Activated CD4-positive, alpha-beta memory T cell treated with anti-CD3 and anti-CD28 coated beads for 36 hours (primary cell): ENCODE measurements at regions not wholly inside any gene's neighbourhood (a gene's known extent, or its start where the extent isn't known, plus 50 kb on each side); places are given as distances from the start of the nearest gene placed in this dataset.

ENCODE experiments used
- CTCF ChIA-PET: fragments of 350-600 bp; sonication (Branson Sonifier 250); formaldehyde crosslinking; loops from one replicate; lab custom pipeline; 2021; ENCODE audit warnings: antibody characterized with exemption, inconsistent platforms; lab: Charles Lee
- POLR2A ChIA-PET: fragments of 350-600 bp; sonication (Branson Sonifier 250); formaldehyde crosslinking; loops from one replicate; lab custom pipeline; 2021; ENCODE audit warnings: antibody characterized with exemption; lab: Charles Lee
- DNase-seq: peaks from one replicate; pipeline ENCODE4 v3.0.0-alpha.2; 2020
- H3K27ac Mint-ChIP-seq: one replicate; pipeline ENCODE4 v1.8.0; 2021; ENCODE audit warnings: mixed read lengths
- H3K27me3 Mint-ChIP-seq: one replicate; pipeline ENCODE4 v1.8.0; 2021; ENCODE audit warnings: mixed read lengths
- H3K36me3 Mint-ChIP-seq: one replicate; pipeline ENCODE4 v1.8.0; 2021; ENCODE audit warnings: mixed read lengths
- H3K4me1 Mint-ChIP-seq: one replicate; pipeline ENCODE4 v1.8.0; 2021; ENCODE audit warnings: low read depth, mixed read lengths
- H3K4me3 Mint-ChIP-seq: one replicate; pipeline ENCODE4 v1.8.0; 2021; ENCODE audit warnings: mild to moderate bottlenecking, mixed read lengths
- H3K9me3 Mint-ChIP-seq: one replicate; pipeline ENCODE4 v1.8.0; 2021; ENCODE audit warnings: mixed read lengths
- intact Hi-C: fragments of 100-400 bp; cut with micrococcal nuclease; formaldehyde crosslinking; loops from one replicate; pipeline ENCODE4 v1.15.1; 2023

DNA sequence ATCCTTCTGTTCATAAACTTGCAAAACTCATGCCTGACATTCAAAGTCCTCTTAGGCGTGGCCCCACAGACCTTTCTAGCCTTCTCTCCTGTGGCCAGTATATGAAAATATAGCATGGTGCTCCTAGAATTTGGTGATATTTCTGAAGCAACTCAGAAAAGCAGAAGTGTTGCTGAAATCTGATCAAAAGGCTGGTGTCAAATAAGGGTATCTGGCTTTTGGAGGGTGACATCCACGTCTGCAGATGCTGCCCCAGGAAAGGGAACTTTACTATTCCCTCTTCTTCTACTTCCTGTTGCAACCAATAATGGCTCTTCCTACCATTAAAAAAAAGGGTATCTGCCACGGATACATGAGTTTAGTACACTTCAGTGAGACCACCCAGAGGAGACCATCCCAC lies 83.9 kb upstream of the RPS6KA3 start:
- intact Hi-C loops, result loop anchor here (5.0 kb wide), 1 partner anchor 33 kb away; no protein-coding TSS in a partner anchor
- no peak overlapping the region for H3K4me3 Mint-ChIP-seq
- CTCF ChIA-PET, result no interaction called here

DNA sequence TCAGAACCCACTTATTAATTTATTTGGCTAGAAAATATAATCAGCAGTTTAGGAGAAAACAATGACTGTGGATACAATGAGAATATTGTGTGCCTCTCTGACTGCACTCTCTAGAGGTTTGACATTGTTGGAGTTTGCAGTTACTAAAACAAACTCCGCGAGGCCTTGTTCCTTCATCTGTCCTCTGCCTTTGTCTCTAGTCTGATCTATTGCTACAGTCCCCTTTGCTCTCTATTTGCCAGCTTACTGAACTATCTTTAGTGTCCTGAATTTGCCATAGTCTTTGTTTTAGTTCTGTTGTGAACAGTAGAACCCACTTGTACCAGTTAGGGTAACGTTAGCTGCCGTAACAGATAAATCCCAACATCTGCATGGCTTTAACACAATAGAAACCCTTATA lies 81.4 kb upstream of the RPS6KA3 start:
- ChIA-PET CTCF (no interaction called here), POLR2A (no interaction called here)
- peaks cover 2% of the 10 kb centered on the region for H3K9me3 Mint-ChIP-seq
- no peak for DNase-seq
- H3K27me3 Mint-ChIP-seq, result peaks cover 5% of the 10 kb centered on the region
- peaks cover 1% of the 10 kb centered on the region for H3K36me3 Mint-ChIP-seq
- intact Hi-C loops, result no loop called here
- H3K4me3 Mint-ChIP-seq, result no peak overlapping the region
- H3K4me1 Mint-ChIP-seq, result peaks cover 6% of the 10 kb centered on the region
- H3K27ac Mint-ChIP-seq, result no peak overlapping the region

More for the DNA sequence above, 83.9 kb upstream of the RPS6KA3 start:
- H3K27ac Mint-ChIP-seq, result no peak overlapping the region
- DNase-seq, result no peak
- H3K36me3 Mint-ChIP-seq, result no peaks in the 10 kb centered on the region
- no peaks in the 10 kb centered on the region for H3K9me3 Mint-ChIP-seq
- POLR2A ChIA-PET, result no interaction called here
- peaks cover 5% of the 10 kb centered on the region for H3K27me3 Mint-ChIP-seq
- peaks cover 24% of the 10 kb centered on the region for H3K4me1 Mint-ChIP-seq

DNA sequence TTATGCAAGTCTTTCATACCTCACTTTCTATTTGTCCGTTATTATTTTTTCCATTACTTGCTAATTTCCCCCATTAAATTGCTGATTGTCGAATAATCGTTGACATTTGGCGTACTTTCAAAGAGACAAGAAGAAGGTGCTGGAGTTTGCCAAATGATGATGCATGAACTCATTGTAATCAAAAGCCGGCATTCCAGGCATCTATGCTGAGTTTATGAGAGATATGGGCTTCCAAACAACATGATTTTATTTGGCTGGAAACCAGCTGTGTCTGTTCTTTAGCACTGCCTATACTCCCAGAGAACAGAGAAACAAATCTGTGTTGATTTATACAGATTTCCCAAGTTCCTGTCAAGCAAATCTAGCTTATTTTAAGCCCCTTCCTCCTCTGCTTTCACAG lies 80.8 kb upstream of the RPS6KA3 start:
- intact Hi-C loops, result no loop called here
- no peak for DNase-seq
- Mint-ChIP-seq H3K9me3 (peaks cover 2% of the 10 kb centered on the region), H3K4me3 (no peak overlapping the region), H3K36me3 (peaks cover 1% of the 10 kb centered on the region), H3K4me1 (peaks cover 1% of the 10 kb centered on the region), H3K27me3 (peaks cover 5% of the 10 kb centered on the region), H3K27ac (no peak overlapping the region)
- ChIA-PET POLR2A (no interaction called here), CTCF (no interaction called here)

DNA sequence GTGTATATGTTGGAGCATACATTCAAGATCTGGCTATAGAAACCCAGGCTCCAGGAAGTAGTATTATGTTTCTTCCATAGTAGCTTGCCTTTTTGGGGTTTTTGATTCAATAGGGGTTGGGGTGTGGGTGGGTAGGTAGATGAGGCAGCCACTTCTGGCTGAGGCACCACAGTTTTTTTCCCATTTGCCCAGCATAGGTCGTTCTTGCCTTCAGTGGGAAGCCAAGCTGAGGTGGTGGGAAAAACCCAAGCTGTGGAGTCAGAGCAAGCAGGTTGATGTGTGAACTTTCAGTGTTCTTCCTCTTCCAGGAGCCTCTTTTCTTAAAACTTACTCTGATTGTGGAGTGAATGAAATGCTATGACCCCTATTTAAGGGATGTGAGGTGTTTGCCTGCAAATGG lies 67.0 kb upstream of the RPS6KA3 start:
- Mint-ChIP-seq H3K36me3 (no peaks in the 10 kb centered on the region), H3K4me1 (peaks cover 9% of the 10 kb centered on the region), H3K27ac (no peak overlapping the region), H3K4me3 (no peak overlapping the region), H3K27me3 (no peaks in the 10 kb centered on the region), H3K9me3 (no peaks in the 10 kb centered on the region)
- DNase-seq, result peak; percentile 49
- POLR2A ChIA-PET, result no interaction called here
- CTCF ChIA-PET, result no interaction called here
- intact Hi-C loops, result no loop called here

DNA sequence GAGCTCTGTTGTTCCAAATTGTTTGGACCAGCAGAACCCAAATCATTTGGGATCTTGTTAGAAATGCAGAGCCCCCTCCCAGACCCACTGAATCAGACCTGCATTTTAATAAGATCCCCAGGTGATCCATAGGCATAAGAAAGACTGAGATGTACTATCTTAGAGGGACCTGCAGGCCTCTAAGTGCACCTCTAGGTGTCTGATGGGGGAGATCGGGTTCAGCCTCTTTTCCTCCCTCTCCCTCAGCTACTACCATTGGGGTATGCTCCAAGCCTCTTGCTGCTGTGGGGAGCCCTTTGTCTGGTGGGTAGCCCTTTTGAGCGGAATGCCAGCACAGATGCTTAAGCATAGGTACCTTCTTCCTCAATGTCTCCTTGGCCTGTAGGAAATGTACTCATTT lies 63.8 kb upstream of the RPS6KA3 start:
- DNase-seq, result no peak
- no peaks in the 10 kb centered on the region for H3K27me3 Mint-ChIP-seq
- POLR2A ChIA-PET, result no interaction called here
- no peaks in the 10 kb centered on the region for H3K36me3 Mint-ChIP-seq
- no peak overlapping the region for H3K4me3 Mint-ChIP-seq
- CTCF ChIA-PET, result no interaction called here
- H3K4me1 Mint-ChIP-seq, result peaks cover 9% of the 10 kb centered on the region
- intact Hi-C loops, result no loop called here
- H3K27ac Mint-ChIP-seq, result no peak overlapping the region
- no peaks in the 10 kb centered on the region for H3K9me3 Mint-ChIP-seq

DNA sequence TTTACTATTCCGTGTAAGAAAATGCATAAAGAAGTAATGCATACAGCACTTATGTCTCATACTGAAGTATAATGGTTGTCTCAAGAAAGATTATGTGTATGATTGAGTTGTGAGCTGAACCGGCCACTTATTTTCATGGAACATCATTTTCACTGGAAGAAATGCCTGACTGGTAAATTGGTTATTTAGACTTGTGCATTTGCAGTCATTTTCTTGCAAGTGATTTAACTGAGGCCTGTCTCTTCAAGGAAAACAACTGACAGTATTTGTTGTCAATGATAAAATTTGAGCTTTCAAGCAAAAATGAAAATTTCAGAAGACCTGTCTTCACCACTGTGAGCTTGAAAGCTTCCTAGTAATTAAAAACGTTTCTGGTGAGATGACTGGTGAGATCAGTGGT lies 62.7 kb upstream of the RPS6KA3 start:
- Mint-ChIP-seq H3K36me3 (no peaks in the 10 kb centered on the region), H3K9me3 (no peaks in the 10 kb centered on the region), H3K27me3 (no peaks in the 10 kb centered on the region), H3K27ac (no peak overlapping the region), H3K4me3 (no peak overlapping the region), H3K4me1 (peaks cover 6% of the 10 kb centered on the region)
- intact Hi-C loops, result no loop called here
- ChIA-PET POLR2A (no interaction called here), CTCF (no interaction called here)
- no peak for DNase-seq

DNA sequence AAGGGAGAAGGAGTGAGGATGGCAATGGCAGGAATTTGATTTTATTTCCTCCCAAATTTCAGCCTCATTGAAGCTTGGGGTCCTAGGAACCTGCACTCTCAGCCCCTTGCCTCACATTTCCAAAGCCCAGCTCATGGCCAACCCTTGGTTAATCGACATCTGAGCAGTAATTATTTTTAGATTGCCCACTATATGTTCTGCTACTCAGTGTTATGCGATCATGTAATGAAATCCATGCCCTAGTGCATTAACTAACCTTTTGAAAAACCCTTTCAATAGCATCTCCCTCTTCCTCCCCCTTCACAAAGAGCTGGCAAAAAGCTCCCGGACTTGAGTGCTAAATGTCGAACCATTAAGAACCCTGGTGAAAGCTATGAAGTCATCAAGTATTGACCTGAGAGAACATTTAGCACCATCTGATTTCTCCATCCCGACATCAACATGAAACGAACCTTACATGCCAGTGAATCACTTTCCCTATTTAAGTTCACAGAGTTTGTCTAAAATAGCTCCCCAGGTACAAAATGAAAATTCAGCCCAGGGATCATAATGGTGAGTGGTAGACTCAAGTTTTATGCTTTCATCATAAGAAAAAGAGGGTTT lies 59.2 kb upstream of the RPS6KA3 start:
- Mint-ChIP-seq H3K9me3 (no peaks in the 10 kb centered on the region), H3K4me1 (peaks cover 13% of the 10 kb centered on the region), H3K27me3 (no peaks in the 10 kb centered on the region), H3K4me3 (no peak overlapping the region), H3K27ac (no peak overlapping the region), H3K36me3 (no peaks in the 10 kb centered on the region)
- ChIA-PET POLR2A (no interaction called here), CTCF (no interaction called here)
- intact Hi-C loops, result no loop called here
- no peak for DNase-seq

DNA sequence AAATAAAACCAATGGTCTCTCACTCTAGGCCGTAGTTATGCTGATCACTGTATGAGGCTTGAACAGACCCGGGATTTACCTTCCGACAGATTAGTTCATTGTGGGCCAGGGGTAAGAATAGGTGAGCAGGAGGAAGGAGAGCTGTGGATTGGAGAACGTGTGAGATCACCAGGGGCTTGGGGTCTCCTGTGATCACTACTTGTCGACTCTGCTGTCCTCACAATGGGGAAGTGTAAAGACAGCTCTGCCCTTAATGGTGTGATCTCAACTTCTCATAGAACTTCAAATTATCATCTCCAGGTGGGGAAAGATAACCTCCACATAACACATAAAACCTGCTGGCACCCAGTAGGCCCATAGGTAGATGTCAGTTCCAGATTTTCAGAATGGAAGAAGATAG lies 56.2 kb upstream of the RPS6KA3 start:
- CTCF ChIA-PET, result no interaction called here
- no peaks in the 10 kb centered on the region for H3K27me3 Mint-ChIP-seq
- H3K4me3 Mint-ChIP-seq, result no peak overlapping the region
- peaks cover 20% of the 10 kb centered on the region for H3K4me1 Mint-ChIP-seq
- no peaks in the 10 kb centered on the region for H3K36me3 Mint-ChIP-seq
- intact Hi-C loops, result no loop called here
- POLR2A ChIA-PET, result no interaction called here
- no peak overlapping the region for H3K27ac Mint-ChIP-seq
- no peak for DNase-seq
- H3K9me3 Mint-ChIP-seq, result no peaks in the 10 kb centered on the region

DNA sequence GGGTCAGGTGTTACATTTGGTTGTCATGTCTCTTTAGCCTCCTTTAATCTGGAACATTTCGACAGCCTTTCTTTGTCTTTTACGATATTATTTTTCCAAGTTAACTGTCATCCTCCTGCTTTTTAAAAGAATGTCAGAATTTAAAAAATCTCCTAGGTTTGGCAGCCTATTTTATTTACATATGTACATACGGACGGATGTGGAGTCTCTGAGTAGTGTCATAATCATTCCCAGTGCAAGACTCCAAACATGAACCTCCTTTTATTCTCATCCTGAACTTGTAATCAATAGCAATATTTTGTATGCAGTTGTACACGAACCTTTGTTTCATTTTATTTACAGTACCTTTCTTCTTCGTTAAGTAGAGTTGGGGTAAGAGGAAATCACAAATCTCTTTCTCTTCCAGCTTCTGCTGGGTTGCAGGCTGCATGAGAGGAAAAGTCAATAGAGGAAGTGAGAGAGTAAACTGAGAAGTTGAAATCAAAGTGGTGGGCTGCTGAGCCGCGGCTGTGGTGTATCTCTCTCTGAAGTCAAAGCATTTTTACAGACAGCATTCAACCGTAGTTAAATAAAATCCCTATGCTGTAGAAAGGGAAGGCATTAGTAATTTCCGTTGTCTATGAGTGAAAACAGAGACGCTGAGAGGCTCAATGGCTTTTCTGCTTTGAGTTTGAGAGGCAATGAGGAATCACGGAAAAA lies 53.9 kb upstream of the RPS6KA3 start:
- H3K4me3 Mint-ChIP-seq, result peak overlapping the region; percentile 4
- peak; percentile 15 for DNase-seq
- POLR2A ChIA-PET, result no interaction called here

DNA sequence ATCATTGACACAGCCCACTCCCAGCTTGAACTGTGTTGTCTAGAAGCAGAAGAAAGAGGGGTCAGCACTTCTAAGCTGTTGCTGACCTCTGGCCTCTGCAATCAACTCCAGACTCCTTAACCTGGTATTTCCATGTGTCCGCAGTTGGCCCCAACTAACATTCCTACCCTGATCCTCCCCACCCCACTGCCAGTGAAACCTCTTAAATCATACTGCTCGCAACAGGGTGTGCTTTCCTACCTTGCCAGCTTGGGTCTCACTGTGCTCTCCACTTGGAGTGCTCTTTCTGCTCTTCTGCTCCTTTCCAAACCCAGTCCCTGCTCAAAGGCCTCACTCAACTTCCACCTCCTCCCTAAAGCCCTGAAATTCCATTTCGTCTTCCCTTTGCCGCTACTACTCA lies 52.3 kb upstream of the RPS6KA3 start:
- ChIA-PET POLR2A (no interaction called here), CTCF (no interaction called here)
- intact Hi-C loops, result loop anchor here (5.0 kb wide), 1 partner anchor 33 kb away; no protein-coding TSS in a partner anchor

More for the DNA sequence above, 53.9 kb upstream of the RPS6KA3 start:
- Mint-ChIP-seq H3K27ac (no peak overlapping the region), H3K9me3 (no peaks in the 10 kb centered on the region), H3K27me3 (no peaks in the 10 kb centered on the region), H3K4me1 (peaks cover 23% of the 10 kb centered on the region), H3K36me3 (no peaks in the 10 kb centered on the region)
- intact Hi-C loops, result no loop called here
- CTCF ChIA-PET, result no interaction called here

GRCh38 chrX:20317873-20318272 lies 51.2 kb upstream of the RPS6KA3 start:
- Mint-ChIP-seq H3K9me3 (no peaks in the 10 kb centered on the region), H3K4me3 (no peak overlapping the region), H3K36me3 (no peaks in the 10 kb centered on the region), H3K27ac (no peak overlapping the region), H3K4me1 (peaks cover 27% of the 10 kb centered on the region), H3K27me3 (no peaks in the 10 kb centered on the region)
- intact Hi-C loops, result loop anchor here (5.0 kb wide), 1 partner anchor 34 kb away; no protein-coding TSS in a partner anchor
- POLR2A ChIA-PET, result no interaction called here
- CTCF ChIA-PET, result no interaction called here
- no peak for DNase-seq

More for the DNA sequence above, 52.3 kb upstream of the RPS6KA3 start:
- Mint-ChIP-seq H3K4me1 (peaks cover 27% of the 10 kb centered on the region), H3K4me3 (no peak overlapping the region), H3K27me3 (no peaks in the 10 kb centered on the region), H3K9me3 (no peaks in the 10 kb centered on the region), H3K27ac (no peak overlapping the region), H3K36me3 (no peaks in the 10 kb centered on the region)
- DNase-seq, result no peak
